ENCODE measurements at regions not wholly inside any gene's neighbourhood (a gene's known extent, or its start where the extent isn't known, plus 50 kb on each side); places are given as distances from the start of the nearest gene placed in this dataset.
"Not testable (repeated sequence)": the region's sequence is repeated elsewhere in the genome, so short reads cannot be mapped to it uniquely, and the experiment has no call there.

GRCh38 chr11:87753143-87753542, 422.1 kb downstream of the RAB38 start:
- DNase-seq, result no peak

DNA sequence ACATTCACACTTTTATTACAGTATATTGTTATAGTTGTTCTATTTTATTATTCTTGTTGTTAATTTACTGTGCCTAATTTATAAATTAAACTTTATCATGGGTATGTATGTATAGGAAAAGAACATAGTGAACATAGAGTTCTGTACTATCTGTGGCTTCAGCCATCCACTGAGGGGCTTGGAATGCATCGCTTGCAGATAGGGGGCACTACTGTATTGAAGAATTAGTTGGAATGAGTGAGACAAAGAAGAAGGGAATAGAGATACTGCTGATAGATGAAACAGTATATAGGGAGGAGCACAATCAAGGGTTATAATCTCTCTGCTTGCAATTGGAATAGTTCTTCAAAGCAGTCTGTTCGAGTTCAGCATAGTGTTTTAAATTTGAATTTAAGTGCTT, 432.2 kb downstream of the RAB38 start:
- no peak for DNase-seq

- DNase-seq, result no peak
Measured at GRCh38 chr11:87740968-87741367, 434.3 kb downstream of the RAB38 start.

DNA sequence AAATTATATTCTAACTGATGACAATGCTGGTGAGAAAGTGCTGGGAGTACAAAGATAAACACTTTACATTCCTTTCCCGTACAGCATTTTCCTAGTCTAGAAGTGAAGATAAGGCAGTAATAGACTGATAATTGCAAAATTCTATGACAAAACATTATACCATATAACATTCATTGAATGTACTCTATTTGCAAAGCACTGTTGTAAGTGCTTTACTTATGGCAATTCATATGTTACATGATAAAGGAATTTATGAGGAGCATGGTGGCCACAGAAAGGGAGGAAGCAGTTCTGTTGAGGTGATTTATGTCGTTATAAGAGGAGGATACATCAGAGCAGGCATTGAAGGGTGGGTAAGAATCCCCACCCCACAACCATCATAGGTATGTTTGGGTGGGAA, 434.8 kb downstream of the RAB38 start:
- no peak for DNase-seq

DNA sequence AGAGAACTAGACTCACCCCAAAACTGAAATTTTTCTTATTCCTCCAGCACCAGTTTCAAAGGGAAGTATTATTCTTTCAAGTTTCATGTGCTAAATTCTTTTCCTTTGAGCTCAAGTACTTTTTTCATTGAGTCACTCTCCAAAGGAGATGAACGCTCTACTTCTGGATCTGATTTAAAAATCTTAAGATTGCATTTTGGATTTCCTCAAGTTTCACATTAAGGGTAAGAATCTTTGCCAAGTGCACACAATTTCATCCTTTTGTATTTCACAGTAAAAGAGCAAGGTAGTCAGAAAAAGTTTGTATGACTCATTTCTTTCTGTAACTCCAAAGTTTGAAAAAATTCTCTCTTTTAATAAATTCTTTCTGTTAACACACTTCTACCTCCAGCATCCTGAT, 435.5 kb downstream of the RAB38 start:
- no peak for DNase-seq

DNA sequence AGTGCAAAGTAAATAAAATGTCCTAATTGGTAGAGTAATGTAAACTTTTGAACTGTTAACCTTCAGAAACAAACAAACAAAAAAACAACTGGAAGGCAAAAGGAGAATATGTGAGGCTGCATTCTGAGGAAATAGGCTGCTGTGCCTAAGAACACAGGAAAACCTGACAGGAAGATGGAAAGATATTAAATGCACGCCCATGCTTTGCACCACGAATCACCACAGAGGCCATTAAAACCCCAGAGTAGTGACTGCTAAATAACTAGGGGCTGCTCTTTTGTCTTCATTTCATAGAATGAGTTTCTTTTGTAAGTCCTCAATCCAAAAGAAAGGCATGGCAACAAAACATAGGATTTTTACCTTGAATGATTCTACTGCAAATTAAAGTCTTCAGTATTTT, 436.0 kb downstream of the RAB38 start:
- DNase-seq, result no peak

DNA sequence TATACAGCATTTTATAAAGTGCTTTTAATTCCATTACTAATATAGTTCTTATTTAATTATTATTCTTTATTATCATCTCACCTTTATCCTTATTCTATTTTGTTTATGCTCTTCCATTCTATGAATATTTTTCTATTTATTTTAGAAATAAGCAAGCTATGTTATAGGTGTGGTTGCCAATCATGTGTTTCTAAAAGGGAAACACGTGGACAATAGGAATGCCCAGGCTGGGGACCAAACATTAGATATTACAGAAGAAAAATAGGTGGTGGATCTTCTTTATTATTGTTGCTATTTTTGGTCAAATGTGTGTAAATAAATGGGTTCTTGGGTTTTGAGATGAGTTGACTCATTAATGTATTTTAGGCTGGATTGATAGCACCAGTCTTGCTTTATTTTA, 438.3 kb downstream of the RAB38 start:
- no peak for DNase-seq

DNA sequence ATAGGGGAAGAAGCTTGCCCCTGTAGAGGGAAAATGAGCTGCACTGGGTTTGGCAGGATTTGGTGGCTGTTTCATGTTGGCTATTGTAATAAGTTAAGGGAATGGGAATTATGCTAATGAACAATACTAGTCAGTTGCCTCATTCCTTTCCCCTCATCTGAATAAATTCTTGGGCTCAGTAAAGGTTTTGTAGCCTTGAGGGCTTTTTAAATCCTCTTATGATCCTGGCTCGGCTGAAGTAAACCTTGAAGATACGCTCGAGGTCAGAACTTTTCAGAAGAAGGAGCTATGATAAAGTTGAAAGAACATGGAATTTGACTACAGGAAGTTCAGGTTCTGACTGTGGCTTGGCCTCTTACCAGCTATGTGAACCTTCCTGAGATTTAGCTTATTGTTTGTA, 448.7 kb downstream of the RAB38 start:
- DNase-seq, result no peak

- no peak for DNase-seq
Measured at GRCh38 chr11:87724358-87724757, 450.9 kb downstream of the RAB38 start.

- DNase-seq, result no peak
Measured at GRCh38 chr11:87722756-87723565, 452.3 kb downstream of the RAB38 start.

GRCh38 chr11:87719326-87720073, 455.7 kb downstream of the RAB38 start:
- no peak for DNase-seq

DNA sequence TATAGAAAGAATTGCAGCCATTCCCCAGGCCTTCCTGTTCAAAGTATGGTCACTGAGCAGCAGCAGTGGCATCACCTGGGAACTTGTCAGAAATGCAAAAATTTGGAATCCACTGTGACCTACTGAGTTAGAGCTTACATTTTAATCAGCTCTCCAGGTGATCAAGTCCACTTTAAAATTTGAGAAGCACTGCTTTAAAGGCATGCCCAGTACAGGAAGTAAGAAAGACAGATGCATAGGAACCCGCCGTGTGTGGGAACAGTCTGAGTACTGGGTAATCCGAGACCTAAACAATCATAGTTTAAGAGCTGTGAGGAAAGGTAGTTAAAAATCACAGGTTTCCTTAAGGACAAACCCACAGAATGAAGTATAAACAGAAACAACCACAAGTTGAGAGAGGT, 462.4 kb downstream of the RAB38 start:
- DNase-seq, result no peak

- no peak for DNase-seq
Measured at GRCh38 chr11:87712391-87712790, 462.9 kb downstream of the RAB38 start.

DNA sequence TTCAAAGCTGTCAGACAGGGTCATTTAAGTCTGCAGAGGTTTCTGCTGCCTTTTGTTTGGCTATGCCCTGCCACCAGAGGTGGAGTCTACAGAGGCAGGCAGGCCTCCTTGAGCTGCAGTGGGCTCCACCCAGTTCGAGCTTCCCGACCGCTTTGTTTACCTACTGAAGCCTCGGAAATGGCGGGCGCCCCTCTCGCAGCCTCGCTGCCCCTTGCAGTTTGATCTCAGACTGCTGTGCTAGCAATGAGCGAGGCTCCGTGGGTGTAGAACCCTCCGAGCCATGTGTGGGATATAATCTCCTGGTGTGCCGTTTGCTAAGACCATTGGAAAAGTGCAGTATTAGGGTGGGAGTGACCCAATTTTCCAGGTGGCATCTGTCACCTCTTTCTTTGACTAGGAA, 471.7 kb downstream of the RAB38 start:
- DNase-seq, result not testable (repeated sequence)

DNA sequence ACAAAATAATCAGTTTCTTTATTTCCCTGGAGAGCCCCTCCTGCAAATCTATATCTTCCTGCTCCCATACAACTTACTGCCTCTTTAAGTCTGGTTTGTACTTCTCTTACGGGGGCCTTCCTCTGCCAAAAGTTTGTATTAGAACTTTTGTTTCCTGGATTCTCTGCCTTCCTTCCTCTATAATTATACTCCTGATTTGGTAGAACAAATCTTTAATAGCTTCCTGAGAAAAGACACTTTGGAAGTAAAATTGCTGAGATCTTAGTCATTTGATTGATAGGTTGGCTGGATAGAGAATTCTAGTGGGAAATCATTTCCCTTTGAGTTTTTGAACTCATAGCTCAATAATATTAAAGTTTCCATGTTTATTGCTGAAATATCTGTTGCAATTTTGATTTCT, 499.2 kb downstream of the RAB38 start:
- DNase-seq, result no peak

- no peak for DNase-seq
Measured at GRCh38 chr11:87666730-87667129, 508.5 kb downstream of the RAB38 start.

GRCh38 chr11:87662287-87662686, 513.0 kb downstream of the RAB38 start:
- no peak for DNase-seq

- no peak for DNase-seq
Measured at GRCh38 chr11:87660926-87661660, 514.1 kb downstream of the RAB38 start.

GRCh38 chr11:87659807-87660206, 515.4 kb downstream of the RAB38 start:
- no peak for DNase-seq

GRCh38 chr11:87645626-87646025, 529.6 kb downstream of the RAB38 start:
- DNase-seq, result no peak

GRCh38 chr11:87639753-87640364, 535.4 kb downstream of the RAB38 start:
- no peak for DNase-seq

DNA sequence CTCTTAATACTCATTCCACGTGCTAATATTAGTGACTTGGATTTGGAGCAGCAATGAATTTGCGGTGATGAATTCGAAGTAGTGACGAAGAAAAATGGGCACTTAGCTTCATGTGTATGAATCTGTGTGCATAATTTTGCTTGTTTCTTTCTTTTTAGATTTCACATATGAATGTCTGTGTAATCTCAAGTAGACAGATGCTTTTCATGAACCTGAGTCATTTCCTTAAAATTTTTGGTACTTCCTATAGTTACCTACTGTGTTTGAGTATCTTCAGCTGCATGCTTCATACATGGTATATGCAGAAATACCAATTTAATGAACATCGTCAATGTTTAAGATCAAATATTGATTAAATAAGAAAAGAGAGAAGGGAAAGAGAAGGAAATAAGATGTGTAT, 540.2 kb downstream of the RAB38 start:
- DNase-seq, result no peak

DNA sequence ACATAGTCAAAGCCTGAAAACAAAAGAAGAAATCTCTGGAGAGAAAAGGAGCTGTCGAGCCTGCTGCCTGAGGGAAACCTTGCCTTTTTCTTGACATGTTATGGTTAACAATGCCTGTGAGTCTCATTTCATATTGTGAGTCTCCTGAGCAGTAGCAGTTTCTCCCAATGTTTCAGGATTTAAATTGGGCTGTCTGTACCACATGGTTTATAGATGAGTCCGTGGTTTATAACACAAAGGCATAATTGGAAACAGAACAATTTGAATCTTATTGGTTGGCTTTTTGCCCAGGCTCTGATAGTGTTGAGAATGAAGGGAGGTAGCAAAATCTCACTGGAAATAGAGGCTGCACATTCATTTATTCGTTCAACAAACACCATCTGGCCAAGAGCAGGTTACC, 540.9 kb downstream of the RAB38 start:
- DNase-seq, result no peak

Data from NCI-H1417 treated with DMSO at 0.1 percent for 48 hours (cell line).